Omental fat pad (tissue), 3 donors: ENCODE measurements at regions not wholly inside any gene's neighbourhood (a gene's known extent, or its start where the extent isn't known, plus 50 kb on each side); places are given as distances from the start of the nearest gene placed in this dataset.

Experiments used
- ATAC-seq: fragments of 150-250 bp; one replicate; pipeline ENCODE4 v1.9.1; 2016; ENCODE audit warnings: mild to moderate bottlenecking, moderate library complexity; ENCODE audit not compliant: low FRiP score
- DNase-seq: peaks from one replicate; pipeline ENCODE4 v3.0.0-alpha.2; 2019; ENCODE audit warnings: low spot score
- CTCF ChIP-seq, 3 donors: fragments of 450-650 bp; IDR thresholded peaks; one replicate each; pipeline ENCODE4 v1.5.1; 2016 to 2017; ENCODE audit warnings: antibody characterized with exemption in 3 of 3, mild to moderate bottlenecking in 3 of 3, moderate library complexity in 2 of 3

- DNase-seq (no peak), ATAC-seq (no peak)
- TF ChIP-seq CTCF (IDR thresholded peaks at IDR 0.05), result no peak
Observed at GRCh38 chr6:100165442-100165841, 171.4 kb upstream of the MCHR2 start.

GRCh38 chr6:100163035-100163434, 169.0 kb upstream of the MCHR2 start:
- no peak for ATAC-seq
- DNase-seq, result no peak
- TF ChIP-seq CTCF (IDR thresholded peaks at IDR 0.05), result no peak

- TF ChIP-seq CTCF (IDR thresholded peaks at IDR 0.05), result no peak
- ATAC-seq (no peak), DNase-seq (no peak)
Observed at GRCh38 chr6:100161782-100162365, 167.9 kb upstream of the MCHR2 start.

- ATAC-seq, result no peak
- no peak for DNase-seq
- TF ChIP-seq CTCF (IDR thresholded peaks at IDR 0.05), result no peak
Observed at GRCh38 chr6:100160930-100161329, 166.9 kb upstream of the MCHR2 start.

GRCh38 chr6:100155141-100155540, 161.1 kb upstream of the MCHR2 start:
- no peak for TF ChIP-seq CTCF (IDR thresholded peaks at IDR 0.05)
- ATAC-seq, result no peak

GRCh38 chr6:100153636-100154275, 159.7 kb upstream of the MCHR2 start:
- ATAC-seq (no peak), DNase-seq (no peak)
- TF ChIP-seq CTCF (IDR thresholded peaks at IDR 0.05), result no peak

More at GRCh38 chr6:100155141-100155540, 161.1 kb upstream of the MCHR2 start:
- DNase-seq, result no peak

GRCh38 chr6:100152201-100152600, 158.2 kb upstream of the MCHR2 start:
- no peak for DNase-seq
- ATAC-seq, result no peak
- TF ChIP-seq CTCF (IDR thresholded peaks at IDR 0.05), result no peak
